HCT116 (cell line): ENCODE measurements at regions not wholly inside any gene's neighbourhood (a gene's known extent, or its start where the extent isn't known, plus 50 kb on each side); places are given as distances from the start of the nearest gene placed in this dataset.

Experiments used
- ATAC-seq: fragments of 200-7000 bp; cut with Tn5 transposase; 2 replicates; pipeline ENCODE4 v1.9.1; 2020; ENCODE audit warnings: mild to moderate bottlenecking, moderate library complexity
- BruUV-seq: library from RNA; stranded (reverse); fragments of 400-500 nt; replicated peaks from 2 replicates; lab custom pipeline; 2021; lab: Mats Ljungman, UMichigan
- CTCF ChIA-PET: fragments of 300-600 bp; sonication (Branson Sonifier 250); formaldehyde crosslinking; loops from one replicate; lab custom pipeline; 2021; ENCODE audit warnings: antibody characterized with exemption; lab: Charles Lee
- POLR2A ChIA-PET: fragments of 300-600, 350-600 bp; sonication (Branson Sonifier 250); formaldehyde crosslinking; loops from one replicate; lab custom pipeline; 2021; ENCODE audit warnings: antibody characterized with exemption; lab: Charles Lee
- RAD21 ChIA-PET, 2 experiments: fragments of 300-600 bp; sonication (Branson Sonifier 250); formaldehyde crosslinking; loops; one replicate each; lab custom pipeline; 2023; ENCODE audit warnings: low total read pairs in 2 of 2; ENCODE audit not compliant: uncharacterized antibody in 2 of 2, unreplicated experiment in 2 of 2, low non-redundant PET in 1 of 2; lab: Charles Lee
- DNase-seq: peaks from one replicate; pipeline ENCODE4 v3.0.0-alpha.2; 2010; ENCODE audit warnings: low read depth, low spot score
- H2AFZ ChIP-seq: fragments of 200-600 bp; shearing (Covaris generic), sonication (generic); 2 replicates; pipeline ENCODE4 v1.6.1; 2017; ENCODE audit warnings: low read depth, mixed run types, mixed read lengths, antibody characterized with exemption, low read length; ENCODE audit not compliant: poor library complexity, severe bottlenecking
- H3K27ac ChIP-seq: 2 replicates; pipeline ENCODE4 v1.5.1; 2012; ENCODE audit warnings: low read depth, low read length
- H3K27me3 ChIP-seq: fragments of 200-600 bp; sonication (generic); 2 replicates; pipeline ENCODE4 v1.6.1; 2016; ENCODE audit warnings: mixed run types, low read length, mixed read lengths; ENCODE audit not compliant: insufficient read depth
- H3K36me3 ChIP-seq, 2 experiments: fragments of 200-500 bp in 1 of 2; fragments of 200-600 bp in 1 of 2; sonication (Bioruptor generic) in 1 of 2; sonication (generic) in 1 of 2; 2 replicates each; pipeline versions ENCODE4 v1.5.1 to v1.6.1; 2014 to 2016; ENCODE audit warnings: low read length in 2 of 2, inconsistent platforms in 1 of 2, mixed read lengths in 1 of 2, mixed run types in 1 of 2; ENCODE audit not compliant: insufficient read depth in 2 of 2, control insufficient read depth in 1 of 2
- H3K4me1 ChIP-seq, 2 experiments: fragments of 200-600 bp in 1 of 2; sonication (generic) in 1 of 2; 2 replicates each; pipeline versions ENCODE4 v1.5.1 to v1.6.1; 2012 to 2017; ENCODE audit warnings: low read length in 2 of 2, inconsistent platforms in 1 of 2, mild to moderate bottlenecking in 1 of 2, mixed read lengths in 1 of 2, mixed run types in 1 of 2, moderate library complexity in 1 of 2; ENCODE audit not compliant: insufficient read depth in 2 of 2, control insufficient read depth in 1 of 2
- H3K4me2 ChIP-seq: fragments of 200-600 bp; sonication (generic); 2 replicates; pipeline ENCODE4 v1.6.1; 2017; ENCODE audit warnings: mixed run types, low read length, mixed read lengths
- H3K4me3 ChIP-seq, 2 experiments: fragments of 200-600 bp in 1 of 2; sonication (generic) in 1 of 2; replicated peaks in 1 of 2; 2 replicates each; pipeline ENCODE4 v1.5.1; 2011 to 2016; ENCODE audit warnings: low read length in 2 of 2, control low read depth in 1 of 2, low read depth in 1 of 2, mild to moderate bottlenecking in 1 of 2, mixed read lengths in 1 of 2, mixed run types in 1 of 2
- H3K79me2 ChIP-seq: fragments of 200-600 bp; sonication (generic); 2 replicates; pipeline ENCODE4 v1.6.1; 2017; ENCODE audit warnings: mild to moderate bottlenecking, mixed run types, low read length, moderate library complexity, mixed read lengths; ENCODE audit not compliant: insufficient read depth
- H3K9ac ChIP-seq: fragments of 200-600 bp; sonication (generic); 2 replicates; pipeline ENCODE4 v1.6.1; 2016; ENCODE audit warnings: low read length, mixed read lengths
- H3K9me2 ChIP-seq: fragments of 200-600 bp; sonication (generic), shearing (Covaris generic); 2 replicates; pipeline ENCODE4 v1.6.1; 2017; ENCODE audit warnings: mixed run types, mild to moderate bottlenecking, moderate library complexity; ENCODE audit not compliant: insufficient read depth
- H3K9me3 ChIP-seq, 2 experiments: fragments of 200-500 bp in 1 of 2; fragments of 200-600 bp in 1 of 2; sonication (Bioruptor generic) in 1 of 2; sonication (generic) in 1 of 2; 2 replicates each; pipeline ENCODE4 v1.6.1; 2014 to 2017; ENCODE audit warnings: low read length in 2 of 2, mixed read lengths in 2 of 2, inconsistent platforms in 1 of 2, low read depth in 1 of 2, mild to moderate bottlenecking in 1 of 2, mixed run types in 1 of 2, moderate library complexity in 1 of 2; ENCODE audit not compliant: control insufficient read depth in 1 of 2, insufficient read depth in 1 of 2
- H4K20me1 ChIP-seq: fragments of 200-600 bp; sonication (generic), shearing (Covaris generic); 2 replicates; pipeline ENCODE4 v1.6.1; 2017; ENCODE audit warnings: mixed run types, mild to moderate bottlenecking, moderate library complexity; ENCODE audit not compliant: insufficient read depth
- CEBPB ChIP-seq: IDR thresholded peaks from 2 replicates; pipeline ENCODE4 v1.6.1; 2012; ENCODE audit warnings: low read depth
- EGR1 ChIP-seq: IDR thresholded peaks from 2 replicates; pipeline ENCODE4 v1.6.1; 2012; ENCODE audit warnings: low read depth
- ELF1 ChIP-seq: IDR thresholded peaks from 2 replicates; pipeline ENCODE4 v1.6.1; 2012; ENCODE audit warnings: low read depth, borderline replicate concordance
- EZH2 ChIP-seq: fragments of 200-600 bp; sonication (generic); IDR thresholded peaks from 2 replicates; pipeline ENCODE4 v1.6.1; 2017; ENCODE audit warnings: antibody characterized with exemption, mixed run types
- EZH2phosphoT487 ChIP-seq: fragments of 200-600 bp; IDR thresholded peaks from 2 replicates; pipeline ENCODE4 v1.6.1; 2018; ENCODE audit warnings: antibody characterized with exemption, borderline replicate concordance
- FOSL1 ChIP-seq: IDR thresholded peaks from 2 replicates; pipeline ENCODE4 v1.6.1; 2012; ENCODE audit warnings: low read depth
- JUND ChIP-seq: IDR thresholded peaks from 2 replicates; pipeline ENCODE4 v1.6.1; 2012
- POLR2A ChIP-seq: IDR thresholded peaks from 2 replicates; pipeline ENCODE4 v1.7.0; 2011; ENCODE audit warnings: borderline replicate concordance; ENCODE audit not compliant: insufficient read depth, insufficient read length; ENCODE audit errors: extremely low read depth
- RAD21 ChIP-seq: IDR thresholded peaks from 2 replicates; pipeline ENCODE4 v1.6.1; 2012; ENCODE audit warnings: low read depth, mild to moderate bottlenecking
- SIN3A ChIP-seq: IDR thresholded peaks from 2 replicates; pipeline ENCODE4 v1.6.1; 2012; ENCODE audit warnings: low read depth
- SRF ChIP-seq: IDR thresholded peaks from 2 replicates; pipeline ENCODE4 v1.6.1; 2012; ENCODE audit warnings: low read depth
- YY1 ChIP-seq: IDR thresholded peaks from 2 replicates; pipeline ENCODE4 v1.6.1; 2011; ENCODE audit warnings: low read length, low read depth, moderate library complexity, mild to moderate bottlenecking; ENCODE audit not compliant: insufficient replicate concordance; ENCODE audit errors: extremely low read depth
- ZFX ChIP-seq: fragments of 450-650 bp; IDR thresholded peaks from 2 replicates; pipeline ENCODE4 v1.6.1; 2017
- ZNF274 ChIP-seq: fragments of 200-500 bp; sonication (Bioruptor generic); IDR thresholded peaks from 2 replicates; pipeline ENCODE4 v1.6.1; 2014; ENCODE audit warnings: mild to moderate bottlenecking, low read depth, low read length, inconsistent platforms
- intact Hi-C: fragments of 100-400 bp; cut with micrococcal nuclease; formaldehyde crosslinking; loops from 2 replicates; pipeline ENCODE4 v1.10.0; 2022
- TF ChIP-seq, protein P1 (sequence below): IDR thresholded peaks from 2 replicates; pipeline ENCODE4 v1.6.1; 2012

DNA sequence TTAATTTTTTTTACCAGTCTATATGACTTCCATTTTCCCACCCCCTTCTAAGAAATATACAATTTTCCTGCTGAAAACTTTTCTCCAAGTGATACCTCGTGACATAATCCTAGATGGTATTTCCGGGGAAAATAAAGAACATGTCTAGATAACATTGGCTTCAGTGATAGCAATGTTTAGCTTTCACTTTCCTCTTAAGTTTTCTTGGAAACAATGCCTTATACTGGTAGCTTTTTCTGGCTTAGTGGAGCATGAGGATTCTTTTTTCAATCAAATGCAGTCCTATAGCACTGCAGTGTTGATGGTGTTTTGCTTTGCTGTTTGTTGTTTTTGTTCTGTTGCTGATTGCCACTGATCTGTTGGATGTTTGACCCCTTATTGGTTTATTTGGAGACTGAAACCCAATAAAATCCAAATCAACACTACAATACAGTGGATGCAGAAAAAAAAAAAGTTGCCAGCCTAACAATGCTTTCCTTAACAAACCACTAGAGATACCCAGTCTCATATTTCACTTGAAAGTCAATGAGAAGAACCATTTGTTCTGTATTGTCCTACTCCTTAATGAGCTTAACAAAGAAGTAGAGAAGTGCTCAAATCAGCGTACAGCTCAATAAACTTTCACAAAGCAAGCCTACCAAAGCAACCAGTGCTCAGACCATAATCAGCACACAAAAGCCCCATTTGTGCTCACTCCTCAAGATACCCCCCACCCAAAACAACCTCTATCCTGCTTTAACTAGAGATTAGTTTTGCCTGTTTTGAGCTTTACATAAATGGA is 74.2 kb upstream of the GRAMD2B start:
- Histone ChIP-seq H3K9me3 (no peaks in the 10 kb centered on the region), H4K20me1 (no peaks in the 10 kb centered on the region), H2AFZ (no peak overlapping the region), H3K79me2 (no peaks in the 10 kb centered on the region), H3K27ac (no peak overlapping the region), H3K9ac (no peak overlapping the region), H3K4me1 (peaks cover 7 to 13% of the 10 kb centered on the region in 2 experiments; a peak in 3 of 4 replicates), H3K4me3 (no peak overlapping the region), H3K36me3 (no peaks in the 10 kb centered on the region), H3K9me2 (no peaks in the 10 kb centered on the region), H3K27me3 (no peaks in the 10 kb centered on the region), H3K4me2 (no peak overlapping the region)
- ChIA-PET RAD21 (no interaction called here), POLR2A (no interaction called here), CTCF (interaction anchor here (1.0 kb wide), 2 partner anchors 11 kb away, joined by 4 to 6 read pairs; no protein-coding TSS in a partner anchor)
- DNase-seq (no peak), ATAC-seq (no peak)
- intact Hi-C loops: no loop called here
- no TSS peak for BruUV-seq
- TF ChIP-seq ELF1: no peak
- TF ChIP-seq EZH2: no peak
- no peak for TF ChIP-seq RAD21
- TF ChIP-seq FOSL1: no peak
- no peak for TF ChIP-seq JUND
- no peak for TF ChIP-seq EZH2phosphoT487
- no peak for TF ChIP-seq POLR2A
- no peak for TF ChIP-seq ZNF274
- TF ChIP-seq, protein P1, sequence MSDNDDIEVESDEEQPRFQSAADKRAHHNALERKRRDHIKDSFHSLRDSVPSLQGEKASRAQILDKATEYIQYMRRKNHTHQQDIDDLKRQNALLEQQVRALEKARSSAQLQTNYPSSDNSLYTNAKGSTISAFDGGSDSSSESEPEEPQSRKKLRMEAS: no peak
- no peak for TF ChIP-seq ZFX
- no peak for TF ChIP-seq EGR1
- no peak for TF ChIP-seq SRF
- no peak for TF ChIP-seq SIN3A
- no peak for TF ChIP-seq YY1
- TF ChIP-seq CEBPB: no peak
